Stimulated activated CD4-positive, alpha-beta T cell treated with anti-CD3 and anti-CD28 coated beads, Interleukin-2, amount 100 ng/mL, for 24 hours (primary cell): ENCODE measurements at regions not wholly inside any gene's neighbourhood (a gene's known extent, or its start where the extent isn't known, plus 50 kb on each side); places are given as distances from the start of the nearest gene placed in this dataset.
"Not testable (repeated sequence)": the region's sequence is repeated elsewhere in the genome, so short reads cannot be mapped to it uniquely, and the experiment has no call there.

Experiments used
- DNase-seq, 2 donors: peaks; one replicate each; pipeline ENCODE4 v3.0.0-alpha.2; 2020

DNA sequence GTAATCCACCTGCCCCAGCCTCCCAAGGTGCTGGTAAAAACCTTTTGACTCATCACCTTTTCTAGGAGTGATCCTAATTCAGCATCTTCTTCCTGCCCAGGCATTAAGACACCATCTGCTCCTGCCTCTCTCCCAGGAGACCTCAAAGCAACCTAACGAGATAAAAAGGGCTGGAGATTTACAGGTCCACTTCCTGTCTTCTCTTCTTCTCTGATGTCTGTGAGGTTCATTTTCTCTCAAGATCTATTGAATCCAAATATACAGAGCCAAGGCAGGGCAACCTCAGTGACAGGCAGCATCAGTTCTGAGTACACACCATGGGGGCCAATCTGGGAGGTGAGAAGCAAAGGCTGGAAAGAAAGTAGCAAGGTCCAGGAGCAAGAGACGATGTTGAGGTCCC lies 219.4 kb downstream of the SETD4 start:
- no peak for DNase-seq

DNA sequence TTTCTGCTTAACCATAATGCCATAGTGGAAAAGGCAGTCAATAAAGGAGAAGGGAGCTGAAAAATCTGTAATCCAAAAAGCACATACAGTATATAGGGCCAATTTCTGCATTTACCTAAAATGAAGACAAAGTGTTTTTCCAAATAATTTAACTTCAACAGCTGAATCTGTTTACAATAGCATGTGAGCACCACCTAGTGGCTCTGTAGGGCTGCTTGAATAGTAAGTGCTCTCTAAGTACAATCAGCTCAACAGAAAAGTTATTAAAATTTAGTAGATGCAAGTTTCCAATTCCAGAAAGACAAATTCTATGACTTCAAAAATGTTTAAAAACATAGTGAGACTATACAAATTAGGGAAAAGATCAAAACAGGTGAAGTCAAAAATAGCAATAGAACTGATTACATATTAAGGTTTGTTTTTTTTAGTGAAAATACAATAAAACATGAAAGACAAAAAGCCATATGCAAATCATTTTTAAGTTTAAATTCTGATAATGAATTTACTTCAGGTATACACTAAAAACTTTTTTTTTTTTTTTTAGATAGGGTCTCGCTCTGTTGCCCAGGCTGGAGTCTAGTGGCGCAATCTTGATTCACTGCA lies 220.0 kb downstream of the SETD4 start:
- DNase-seq: peak; percentile 45 to 67

DNA sequence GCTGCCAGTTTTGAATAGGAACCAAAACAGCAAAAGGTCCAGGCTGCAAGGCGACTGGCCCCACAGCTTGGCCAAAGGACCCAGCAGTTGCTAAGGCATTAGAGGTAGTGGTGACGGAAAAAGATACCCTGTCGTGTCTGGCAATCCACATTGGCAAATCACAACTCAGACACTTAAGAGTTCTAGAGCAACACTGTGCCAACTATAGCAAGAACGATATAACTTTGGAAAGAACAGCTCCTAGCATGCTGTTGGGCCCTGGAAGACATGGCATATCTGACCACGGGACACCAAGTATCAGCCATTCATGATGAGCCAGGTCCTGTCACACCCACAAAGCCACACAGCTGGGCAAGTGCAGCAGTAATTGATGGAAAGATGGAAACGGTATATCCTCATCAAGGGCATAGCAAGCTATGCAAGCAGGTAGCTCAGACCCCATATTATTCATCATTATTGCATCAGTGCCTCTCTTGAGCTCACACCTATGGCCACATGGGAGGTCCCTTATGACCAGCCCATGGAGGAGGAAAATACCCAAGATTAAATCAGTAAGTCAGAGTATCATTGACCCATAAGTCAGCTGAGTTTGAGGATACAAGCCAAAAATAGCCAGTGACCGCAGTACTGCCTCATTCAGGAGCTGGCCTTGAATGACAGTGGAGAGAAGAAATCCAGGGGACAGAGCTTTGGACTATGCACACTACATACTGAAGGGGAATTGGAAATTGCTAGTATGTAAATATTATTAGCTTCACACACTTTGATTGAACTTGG lies 221.2 kb downstream of the SETD4 start:
- no peak for DNase-seq

DNA sequence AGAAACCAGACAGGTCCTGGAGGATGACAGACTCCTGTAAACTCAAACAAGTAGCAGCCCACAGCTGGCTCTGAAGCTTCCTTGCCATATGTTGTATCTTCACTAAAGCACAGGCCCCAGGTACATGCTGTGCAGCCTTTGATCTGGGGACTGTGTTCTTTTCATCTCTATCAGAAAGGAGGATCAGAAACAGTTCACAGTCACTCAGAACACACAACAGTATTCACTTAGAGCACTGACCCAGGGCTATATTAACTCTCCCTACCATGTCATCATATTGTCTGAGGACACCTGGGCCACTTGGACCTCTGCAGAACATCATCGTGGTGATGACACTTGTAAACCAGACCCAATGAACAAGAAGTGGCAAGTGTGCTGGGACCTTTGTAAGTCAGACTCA lies 222.0 kb downstream of the SETD4 start:
- DNase-seq: no peak

DNA sequence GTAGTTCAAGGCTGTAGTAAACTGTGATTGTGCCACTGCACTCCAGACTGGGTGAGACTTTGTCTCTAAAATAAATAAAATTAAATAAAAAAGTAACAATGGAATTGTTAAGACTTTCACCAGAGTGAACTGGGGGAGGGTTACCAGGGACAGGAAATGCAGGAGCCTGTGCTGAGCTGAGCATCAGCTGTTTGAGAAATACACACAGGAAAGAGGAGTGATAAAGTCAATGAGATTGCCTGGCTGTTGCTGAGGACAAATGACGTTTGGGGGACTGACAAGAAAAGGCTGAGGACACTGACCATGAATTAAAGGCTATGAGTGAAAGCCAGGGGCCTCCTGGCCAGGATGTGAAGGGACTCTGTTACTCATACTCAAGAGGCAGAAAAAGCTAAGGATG lies 226.3 kb downstream of the SETD4 start:
- no peak for DNase-seq

DNA sequence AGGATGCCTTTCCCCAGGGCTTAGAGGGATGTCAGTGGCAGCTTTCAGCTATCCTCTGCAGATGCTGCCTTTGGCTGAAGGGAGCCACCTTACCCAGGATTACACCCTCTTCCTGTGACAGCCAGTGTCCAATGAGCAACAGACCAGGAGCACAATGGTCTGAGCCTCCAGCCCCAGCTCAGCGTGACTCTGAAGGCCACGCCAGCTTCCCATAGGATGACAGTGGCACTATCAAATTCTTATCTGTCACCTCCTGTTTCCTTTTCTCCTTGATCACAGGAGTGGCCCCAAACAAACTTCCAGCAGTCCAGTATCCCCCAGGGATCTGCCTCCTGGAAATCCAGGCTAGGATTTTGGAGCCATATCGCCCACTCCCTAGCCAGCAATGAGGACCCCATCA lies 226.9 kb downstream of the SETD4 start:
- no peak for DNase-seq

DNA sequence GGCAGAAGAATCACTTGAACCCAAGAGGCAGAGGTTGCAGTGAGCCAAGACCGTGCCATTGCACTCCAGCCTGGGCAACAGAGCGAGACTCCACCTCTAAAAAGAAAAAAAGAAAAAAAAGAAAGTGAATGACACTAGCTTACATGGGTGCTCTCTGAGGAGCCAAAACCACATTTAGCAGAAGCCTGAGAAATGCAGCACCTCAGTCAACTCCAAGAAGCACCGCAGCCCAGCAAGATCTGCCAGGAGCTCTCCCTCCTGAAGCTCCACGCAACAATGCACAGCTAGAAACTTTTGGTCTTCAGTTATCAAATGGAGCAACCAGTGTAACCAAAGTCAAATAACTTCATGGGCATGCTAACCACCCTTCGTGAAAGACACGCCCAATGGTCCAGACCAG lies 229.1 kb downstream of the SETD4 start:
- no peak for DNase-seq

DNA sequence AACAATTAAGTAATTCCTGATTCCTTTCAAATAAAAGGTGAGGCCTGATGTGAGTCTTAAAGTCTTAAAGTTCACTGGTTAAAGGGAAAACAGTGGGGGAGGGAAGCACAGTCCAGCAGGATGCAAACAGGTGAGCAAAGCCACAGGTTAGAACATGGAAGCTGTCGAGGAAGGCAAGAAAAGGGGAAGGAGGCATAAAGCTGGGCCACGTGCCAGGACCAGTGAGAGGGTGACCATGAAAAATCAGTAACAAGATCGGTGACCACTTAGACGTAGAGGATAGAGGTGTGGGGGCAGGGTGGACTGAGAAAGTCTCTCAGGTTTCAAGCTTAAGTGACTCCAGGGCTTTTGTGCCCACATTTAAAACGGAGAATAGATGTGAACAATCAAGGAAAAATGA lies 231.3 kb downstream of the SETD4 start:
- no peak for DNase-seq

DNA sequence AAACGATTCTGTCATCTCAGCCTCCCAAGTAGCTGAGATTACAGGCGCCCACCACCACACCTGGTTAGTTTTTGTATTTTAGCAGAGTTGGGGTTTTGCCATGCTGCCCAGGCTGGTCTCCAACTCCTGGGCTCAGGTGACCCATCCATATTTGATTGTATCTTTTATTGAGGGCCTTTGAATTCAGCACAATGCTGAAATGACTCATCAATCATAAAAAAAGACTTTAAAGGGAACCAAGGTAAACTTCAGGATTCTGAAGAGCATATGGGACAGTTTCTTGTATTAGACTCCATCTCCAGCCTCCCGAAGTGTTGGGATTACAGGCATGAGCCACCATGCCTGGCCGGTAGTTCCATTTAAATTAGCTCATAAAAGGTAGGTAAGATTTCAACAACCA lies 232.2 kb downstream of the SETD4 start:
- DNase-seq: no peak

DNA sequence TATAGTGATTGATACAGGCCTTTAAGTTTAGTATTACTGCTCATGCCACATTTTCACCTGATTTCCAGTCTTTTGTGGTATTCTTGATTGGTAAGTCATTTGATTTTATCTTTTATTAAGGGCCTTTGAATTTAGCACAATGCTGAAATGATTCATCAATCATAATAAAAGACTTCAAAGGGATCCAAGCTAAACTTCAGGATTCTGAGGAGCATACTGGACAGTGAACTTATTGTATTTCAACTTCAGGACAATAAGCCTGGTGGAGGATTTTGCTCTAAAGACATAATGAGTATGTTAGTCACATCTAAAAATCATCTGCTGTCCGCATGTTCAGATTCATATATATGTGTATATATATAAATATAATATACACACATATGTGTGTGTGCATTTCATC lies 233.3 kb downstream of the SETD4 start:
- no peak for DNase-seq

DNA sequence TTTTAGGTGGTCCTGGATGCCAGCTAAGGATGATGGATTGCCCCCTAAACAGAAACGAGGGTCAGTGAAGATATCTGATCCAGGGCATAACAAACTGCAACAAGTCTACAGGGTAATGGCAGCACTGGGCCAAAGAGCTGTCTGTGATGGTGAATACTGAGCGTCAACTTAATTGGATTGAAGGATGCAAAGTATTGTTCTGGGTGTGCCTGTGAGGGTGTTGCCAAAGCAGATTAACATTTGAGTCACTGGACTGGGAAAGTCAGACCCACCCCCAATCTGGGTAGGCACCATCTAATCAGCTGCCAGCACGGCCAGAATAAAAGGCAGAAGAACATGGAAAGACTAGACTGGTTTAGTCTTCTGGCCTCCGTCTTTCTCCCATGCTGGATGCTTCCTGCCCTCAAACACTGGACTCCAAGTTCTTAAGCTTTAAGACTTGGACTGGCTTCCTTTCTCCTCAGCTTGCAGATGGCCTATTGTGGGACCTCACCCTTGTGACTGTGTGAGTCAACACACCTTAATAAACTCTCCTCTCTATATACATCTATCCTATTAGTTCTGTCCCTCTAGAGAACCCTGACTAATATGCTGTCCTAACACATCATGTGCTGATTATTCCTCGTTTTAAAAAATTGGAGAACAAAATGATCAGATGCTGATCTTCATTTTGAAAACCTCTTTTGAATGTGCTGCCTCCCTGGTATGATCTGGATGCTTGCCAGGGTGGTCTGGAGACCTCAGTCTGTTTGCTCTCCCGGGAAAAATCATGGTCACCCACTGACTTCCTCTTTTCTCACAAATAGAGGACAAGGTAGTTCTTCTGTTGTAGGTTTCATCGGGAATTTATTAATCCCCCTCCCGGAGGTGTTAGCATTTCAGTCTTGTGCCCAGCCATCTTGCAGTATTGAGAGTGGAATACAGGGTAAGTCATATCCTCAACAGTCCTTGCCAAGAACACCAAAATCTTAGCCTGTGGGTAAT lies 234.7 kb downstream of the SETD4 start:
- no peak for DNase-seq

DNA sequence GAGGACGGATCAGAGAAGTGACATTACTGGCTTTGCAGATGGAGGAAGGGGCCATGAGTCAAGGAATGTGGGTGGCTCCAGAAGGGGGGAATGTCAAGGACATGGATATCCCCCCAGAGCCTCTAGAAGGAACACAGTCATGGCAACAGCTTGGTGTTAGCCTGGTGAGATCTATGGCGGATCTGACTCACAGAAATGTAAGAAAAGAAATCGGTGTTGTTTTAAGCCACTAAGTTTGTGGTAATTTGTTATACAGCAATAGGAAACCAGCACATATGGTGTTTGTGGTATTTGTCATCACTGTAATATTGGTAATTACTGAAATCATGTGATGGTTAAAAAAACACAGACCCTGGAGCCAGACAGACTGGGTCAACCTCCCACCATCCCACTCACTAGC lies 236.2 kb downstream of the SETD4 start:
- no peak for DNase-seq

DNA sequence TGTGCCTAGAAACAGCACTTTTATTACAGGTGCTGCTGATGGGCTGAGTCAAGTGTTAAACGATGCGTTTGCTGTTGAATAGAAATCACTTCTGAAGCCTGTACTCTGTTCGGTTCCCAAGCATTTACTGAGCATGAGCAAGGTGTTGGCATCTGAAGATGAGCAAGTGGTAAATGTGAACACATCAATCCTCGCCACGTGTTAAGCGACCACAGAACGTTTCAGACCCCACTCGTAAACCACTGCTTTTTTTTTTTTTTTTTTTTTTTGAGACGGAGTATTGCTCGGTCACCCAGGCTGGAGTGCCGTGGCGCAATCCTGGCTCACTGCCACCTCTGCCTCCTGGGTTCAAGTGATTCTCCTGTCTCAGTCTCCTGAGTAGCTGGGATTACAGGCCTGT lies 241.2 kb downstream of the SETD4 start:
- no peak for DNase-seq

DNA sequence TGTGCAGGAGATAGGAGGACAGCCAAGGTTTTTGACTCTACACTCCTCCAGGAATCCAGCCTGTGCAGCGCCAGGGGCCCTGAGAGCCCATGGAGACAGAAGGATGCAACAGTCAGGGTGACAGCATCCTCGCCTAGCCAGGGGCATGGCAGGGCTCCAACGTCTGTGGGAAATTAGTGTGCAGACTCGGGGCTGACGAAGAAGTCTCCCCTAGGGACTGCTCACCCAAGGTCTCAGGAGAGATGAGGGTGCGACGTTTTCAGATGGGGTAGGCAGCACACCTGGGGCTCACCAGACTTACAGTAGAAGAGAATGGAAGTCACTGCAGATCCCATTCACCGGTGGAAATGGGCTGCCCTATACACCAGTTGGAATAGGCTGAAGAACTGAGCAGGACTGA lies 241.7 kb downstream of the SETD4 start:
- DNase-seq: no peak

DNA sequence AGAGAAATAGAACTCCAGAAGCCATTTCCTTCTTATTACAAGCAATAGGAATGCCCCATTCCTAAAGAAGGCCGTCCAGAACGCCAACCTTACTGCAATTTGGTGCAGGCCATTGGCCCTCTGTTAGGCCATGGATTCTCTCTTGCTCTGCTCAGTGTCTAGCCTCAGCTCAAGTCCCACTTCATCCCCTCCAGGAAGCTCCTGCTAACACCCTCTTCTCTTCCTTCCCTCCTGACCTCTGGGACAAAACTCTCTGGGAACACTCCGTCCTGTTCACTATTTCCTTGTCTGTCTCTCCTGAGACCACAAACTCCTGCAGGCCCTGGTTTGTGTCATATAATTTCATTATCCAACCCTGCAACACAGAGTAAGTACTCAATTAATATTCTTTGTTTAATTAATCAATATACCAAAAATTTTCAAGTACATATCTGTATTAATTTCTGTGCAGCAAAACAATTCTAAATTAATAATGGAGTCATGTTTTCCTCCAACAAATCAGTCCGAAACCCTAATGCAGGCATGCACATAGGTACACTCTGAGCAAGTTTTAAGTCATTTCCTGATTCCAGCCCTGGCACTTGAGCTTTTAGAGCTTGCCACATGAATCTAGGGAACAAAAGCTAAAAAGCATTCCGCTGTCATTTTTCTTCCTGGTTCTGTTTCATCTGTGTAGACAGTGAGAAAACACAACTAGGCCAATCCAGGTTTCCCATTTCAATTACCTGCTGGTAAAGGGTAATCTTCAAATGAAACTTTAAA lies 245.3 kb downstream of the SETD4 start:
- no peak for DNase-seq

DNA sequence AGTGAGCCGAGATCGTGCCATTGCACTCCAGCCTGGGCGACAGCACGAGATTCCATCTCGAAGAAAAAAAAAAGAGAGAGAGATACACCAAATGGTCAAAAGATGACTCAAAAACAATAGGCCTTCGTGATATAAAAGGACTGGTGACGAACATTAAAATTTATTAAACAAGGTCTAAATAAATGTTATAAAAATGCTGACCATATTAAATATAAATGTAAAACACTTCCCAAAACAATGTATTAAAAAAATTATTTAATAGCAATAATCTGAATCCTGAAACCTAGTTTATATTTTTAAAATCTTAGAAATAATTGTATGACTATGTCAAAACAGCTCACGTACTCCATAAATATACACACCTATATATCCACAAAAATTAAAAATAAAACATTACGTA lies 247.6 kb downstream of the SETD4 start:
- no peak for DNase-seq

DNA sequence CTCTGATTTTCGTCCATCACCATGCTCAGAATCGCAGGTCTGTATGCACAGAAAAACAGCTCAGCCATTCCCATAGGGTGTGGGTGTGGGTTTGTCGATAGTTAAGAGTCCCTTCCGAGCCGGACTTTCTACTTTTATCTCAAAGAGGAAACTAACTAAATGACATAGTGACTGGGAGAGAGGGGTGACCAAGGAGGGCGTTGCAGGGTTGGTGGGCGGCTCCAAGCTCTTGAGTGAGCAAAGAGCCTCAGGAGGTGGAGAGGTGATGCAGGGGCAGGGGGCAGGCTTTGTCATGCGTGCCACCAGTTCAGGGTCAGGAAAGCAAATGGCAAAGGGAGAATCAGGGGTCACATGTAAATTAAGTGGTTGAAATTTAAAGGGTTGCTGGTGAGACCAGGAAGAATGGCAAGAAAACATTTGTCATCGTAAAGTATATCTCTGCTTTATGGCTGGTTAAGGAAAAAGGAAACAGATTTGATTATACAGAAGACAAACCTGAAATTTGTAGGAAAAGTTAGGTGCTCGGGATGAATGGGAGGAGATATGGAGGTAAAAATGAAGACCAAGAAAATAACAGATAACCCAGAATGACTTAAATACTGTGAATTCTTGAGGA lies 249.0 kb downstream of the SETD4 start:
- DNase-seq: no peak

DNA sequence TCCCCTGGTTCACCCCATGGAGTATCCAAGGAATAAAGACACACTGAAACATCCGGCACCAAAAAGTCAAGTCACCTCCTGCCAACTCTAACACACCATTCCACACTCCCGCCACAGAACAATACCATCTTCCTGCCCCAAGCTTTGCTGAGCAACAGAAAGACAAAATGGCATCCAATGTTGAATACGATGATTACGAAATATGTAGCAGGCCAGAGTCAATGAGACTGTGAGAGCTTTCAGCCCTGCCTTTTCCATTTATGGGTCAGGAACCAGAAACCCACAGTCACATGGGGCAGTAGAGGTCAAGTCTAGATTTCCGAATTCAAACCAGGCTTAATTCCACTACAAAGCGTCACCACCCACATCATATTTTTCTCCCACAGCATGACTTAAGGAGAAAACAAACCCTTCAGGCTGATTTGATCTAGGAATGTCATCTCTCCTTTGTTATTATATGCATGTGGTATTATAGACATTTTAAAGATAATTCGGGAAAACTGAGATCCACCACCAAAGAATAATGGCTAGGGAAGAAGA lies 249.8 kb downstream of the SETD4 start:
- DNase-seq: no peak

DNA sequence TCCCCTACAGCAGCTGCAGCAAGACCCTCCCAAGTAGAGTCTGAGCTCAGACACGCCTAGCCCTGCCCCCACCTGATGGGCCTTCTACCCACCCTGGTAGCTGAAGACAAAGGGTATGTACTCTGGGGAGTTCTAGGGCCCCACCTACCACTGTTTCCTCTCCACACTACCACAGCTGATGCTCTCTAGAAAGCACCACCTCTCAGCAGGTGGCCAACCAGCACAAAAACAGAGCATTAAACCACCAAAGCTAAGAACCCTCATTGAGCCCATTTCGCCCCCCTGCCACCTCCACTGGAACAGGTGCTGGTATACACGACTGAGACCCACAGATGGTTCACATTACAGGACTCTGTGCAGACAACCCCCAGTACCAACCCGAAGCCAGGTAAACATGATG lies 258.9 kb downstream of the SETD4 start:
- DNase-seq: no peak

DNA sequence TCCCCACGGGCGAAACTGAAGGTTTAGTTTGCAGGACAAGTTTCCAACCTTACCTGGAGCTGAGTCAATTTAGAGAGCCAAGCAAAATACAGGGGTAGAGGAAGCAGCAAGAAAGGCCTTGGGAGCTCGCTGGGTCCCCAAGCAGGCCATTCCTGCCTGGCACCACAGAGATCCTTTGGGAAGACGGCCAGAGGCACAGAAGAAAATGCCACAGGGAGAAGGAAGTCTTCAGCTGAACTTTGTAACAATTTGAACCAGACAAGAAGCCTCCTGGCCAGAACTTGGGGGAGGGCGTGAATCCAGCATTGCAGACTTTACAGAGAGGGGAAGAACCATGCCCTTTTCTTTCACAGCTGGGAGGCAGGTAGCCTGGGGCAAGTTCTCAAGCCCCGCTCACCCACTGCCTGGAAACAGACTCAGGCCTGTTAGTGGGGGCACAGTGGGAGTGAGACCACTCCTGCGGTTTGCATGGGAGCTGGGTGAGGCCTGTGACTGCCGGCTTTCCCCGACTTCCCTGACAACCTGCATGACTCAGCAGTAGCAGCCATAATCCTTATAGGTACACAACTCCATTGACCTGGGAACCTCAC lies 259.4 kb downstream of the SETD4 start:
- DNase-seq: not testable (repeated sequence)

DNA sequence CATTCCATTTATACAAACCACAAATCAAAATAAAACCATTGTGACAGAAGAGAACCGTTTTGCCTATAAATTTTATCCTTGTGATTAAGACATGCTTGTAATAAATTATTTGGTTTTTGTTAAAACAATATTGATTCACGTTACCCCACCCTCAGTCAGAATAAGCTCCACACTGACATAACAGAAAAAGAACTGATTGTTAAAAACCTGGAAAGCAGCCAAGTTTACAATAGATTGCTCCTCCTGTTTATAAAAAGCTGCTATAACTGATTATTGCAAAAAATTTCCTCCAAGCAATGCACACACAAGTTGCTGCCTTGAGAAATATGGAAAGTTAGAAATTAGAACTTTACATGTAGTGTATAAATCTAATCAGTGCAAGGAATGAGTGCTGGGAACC lies 263.5 kb downstream of the SETD4 start:
- DNase-seq: no peak

DNA sequence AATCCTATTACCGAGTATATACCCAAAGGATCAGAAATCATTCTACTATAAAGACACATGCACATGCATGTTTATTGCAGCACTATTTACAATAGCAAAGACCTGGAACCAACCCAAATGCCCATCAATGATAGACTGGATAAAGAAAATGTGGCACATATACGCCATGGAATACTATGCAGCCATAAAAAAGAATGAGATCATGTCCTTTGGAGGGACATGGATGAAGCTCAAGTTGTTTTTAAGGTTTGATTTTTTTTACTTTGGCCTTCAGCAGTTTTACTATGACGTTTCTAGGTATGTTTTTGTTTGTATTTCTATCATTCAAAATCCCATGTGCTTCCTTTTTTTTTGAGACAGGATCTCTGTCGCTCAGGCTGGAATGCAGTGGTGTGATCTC lies 265.8 kb downstream of the SETD4 start:
- not testable (repeated sequence) for DNase-seq
